A549 (cell line): ENCODE measurements at regions not wholly inside any gene's neighbourhood (a gene's known extent, or its start where the extent isn't known, plus 50 kb on each side); places are given as distances from the start of the nearest gene placed in this dataset.
A peak's percentile ranks its signal among the peaks of the same experiment; 100 is the strongest.

Source experiments
- ATAC-seq, 2 experiments: fragments of 200-7000 bp in 1 of 2; fragments of >200 bp in 1 of 2; cut with Nextera tagmentation in 1 of 2; cut with Tn5 transposase in 1 of 2; 3 replicates each; pipeline versions ENCODE4 v1.8.0 to v1.9.1; 2018 to 2020; ENCODE audit warnings: mild to moderate bottlenecking in 1 of 2, moderate library complexity in 1 of 2
- CTCF ChIA-PET: fragments of 300-600 bp; sonication (Branson Sonifier 250); formaldehyde crosslinking; extraction: SDS; loops from one replicate; lab custom pipeline; 2021; ENCODE audit warnings: antibody characterized with exemption, inconsistent platforms; lab: Yijun Ruan, JAX
- POLR2A ChIA-PET: fragments of 350-600 bp; formaldehyde crosslinking; extraction: SDS; loops from one replicate; lab custom pipeline; 2021; ENCODE audit warnings: antibody characterized with exemption, inconsistent platforms; lab: Yijun Ruan, JAX
- DNase-seq, 2 experiments: peaks; one replicate each; pipeline versions ENCODE4 v3.0.0 to v3.0.0-alpha.2; 2011 to 2016; ENCODE audit warnings: low read depth in 1 of 2, low spot score in 1 of 2
- FAIRE-seq: peaks from 2 replicates; lab custom pipeline; 2011; peaks lifted over from hg19 to GRCh38; lab: Jason Lieb, UNC
- H3K27ac ChIP-seq, 2 experiments: fragments of >200 bp; sonication (Bioruptor Twin); formaldehyde crosslinking; 3 replicates each; pipeline ENCODE4 v1.5.1; 2016 to 2017
- H3K4me1 ChIP-seq: fragments of >200 bp; sonication (Bioruptor Twin); formaldehyde crosslinking; 3 replicates; pipeline ENCODE4 v1.6.1; 2016
- H3K4me2 ChIP-seq: fragments of >200 bp; sonication (Bioruptor Twin); formaldehyde crosslinking; 3 replicates; pipeline ENCODE4 v1.6.1; 2016
- H3K4me3 ChIP-seq: fragments of >200 bp; sonication (Bioruptor Twin); formaldehyde crosslinking; 3 replicates; pipeline ENCODE4 v1.5.1; 2016
- H3K9me3 ChIP-seq: fragments of >200 bp; sonication (Bioruptor Twin); formaldehyde crosslinking; 3 replicates; pipeline ENCODE4 v1.6.1; 2016
- CBX2 ChIP-seq: fragments of 200-600 bp; sonication (generic); IDR thresholded peaks from 2 replicates; pipeline ENCODE4 v1.6.1; 2016; ENCODE audit warnings: low read depth, mild to moderate bottlenecking, borderline replicate concordance
- CBX8 ChIP-seq: fragments of 200-600 bp; sonication (generic); IDR thresholded peaks from 2 replicates; pipeline ENCODE4 v1.6.1; 2016
- E2F6 ChIP-seq: IDR thresholded peaks from 2 replicates; pipeline ENCODE4 v1.6.1; 2012; ENCODE audit warnings: low read depth, borderline replicate concordance
- ELK1 ChIP-seq: fragments of 150-350 bp; IDR thresholded peaks from 2 replicates; pipeline ENCODE4 v1.6.1; 2014; ENCODE audit warnings: low read depth, mild to moderate bottlenecking, low read length
- FOSB ChIP-seq: fragments of 250-450 bp; sonication (Bioruptor Pico); IDR thresholded peaks from 2 replicates; pipeline ENCODE4 v1.5.0; 2020; ENCODE audit warnings: mild to moderate bottlenecking, moderate library complexity
- FOXS1 ChIP-seq: fragments of 250-450 bp; sonication (Bioruptor Pico); IDR thresholded peaks from 2 replicates; pipeline ENCODE4 v1.5.0; 2020; ENCODE audit warnings: mild to moderate bottlenecking, moderate library complexity
- GATA3 ChIP-seq: IDR thresholded peaks from 2 replicates; pipeline ENCODE4 v1.6.1; 2012; ENCODE audit warnings: borderline replicate concordance
- HES2 ChIP-seq: fragments of >200 bp; sonication (Bioruptor Twin); formaldehyde crosslinking; IDR thresholded peaks from 2 replicates; pipeline ENCODE4 v1.6.1; 2016
- HMGXB4 ChIP-seq: fragments of 250-450 bp; sonication (Bioruptor Pico); IDR thresholded peaks from 2 replicates; pipeline ENCODE4 v1.5.0; 2021; ENCODE audit warnings: mild to moderate bottlenecking, moderate library complexity, borderline replicate concordance
- HOXA7 ChIP-seq: fragments of 250-450 bp; sonication (Bioruptor Pico); IDR thresholded peaks from 2 replicates; pipeline ENCODE4 v1.5.0; 2020; ENCODE audit warnings: mild to moderate bottlenecking, moderate library complexity
- HOXB13 ChIP-seq: fragments of 250-450 bp; sonication (Bioruptor Pico); IDR thresholded peaks from 2 replicates; pipeline ENCODE4 v1.5.0; 2020; ENCODE audit warnings: low read depth, mild to moderate bottlenecking, moderate library complexity
- MAZ ChIP-seq: fragments of 150-350 bp; IDR thresholded peaks from 2 replicates; pipeline ENCODE4 v1.6.1; 2014; ENCODE audit warnings: antibody characterized with exemption, low read depth, low read length, borderline replicate concordance
- MYC ChIP-seq: IDR thresholded peaks from 2 replicates; pipeline ENCODE4 v1.6.1; 2012; ENCODE audit warnings: mild to moderate bottlenecking, inconsistent platforms, low read length, improper control_type of control experiment, borderline replicate concordance
- NFE2L2 ChIP-seq: fragments of 150-350 bp; conservative IDR thresholded peaks from 2 replicates; pipeline ENCODE4 v1.6.1; 2014; ENCODE audit warnings: low read length
- RFX5 ChIP-seq: fragments of 450-650 bp; IDR thresholded peaks from 2 replicates; pipeline ENCODE4 v1.7.1; 2014; ENCODE audit warnings: antibody characterized with exemption, mild to moderate bottlenecking, moderate library complexity
- SMC3 ChIP-seq: fragments of >200 bp; sonication (Bioruptor Twin); formaldehyde crosslinking; IDR thresholded peaks from 3 replicates; pipeline ENCODE4 v1.6.1; 2018; ENCODE audit warnings: inconsistent platforms
- TFCP2L1 ChIP-seq: fragments of 250-450 bp; sonication (Bioruptor Pico); IDR thresholded peaks from 2 replicates; pipeline ENCODE4 v1.5.0; 2021; ENCODE audit warnings: mild to moderate bottlenecking
- TP53 ChIP-seq: fragments of 250-450 bp; sonication (Bioruptor Pico); IDR thresholded peaks from 2 replicates; pipeline ENCODE4 v1.5.0; 2021; ENCODE audit warnings: mild to moderate bottlenecking, moderate library complexity
- ZFP36 ChIP-seq: fragments of 450-650 bp; IDR thresholded peaks from 2 replicates; pipeline ENCODE4 v1.6.1; 2014; ENCODE audit warnings: borderline replicate concordance; ENCODE audit not compliant: partially characterized antibody
- WGBS: methylation state at CpG from one replicate; pipeline ENCODE4 v1.1.6; 2017; ENCODE audit errors: missing lambda C conversion rate; 5-methylcytosine and 5-hydroxymethylcytosine counted together
- TF ChIP-seq, protein P1 (sequence below): fragments of >200 bp; sonication (Bioruptor Twin); formaldehyde crosslinking; IDR thresholded peaks from 3 replicates; pipeline ENCODE4 v1.6.1; 2016

DNA sequence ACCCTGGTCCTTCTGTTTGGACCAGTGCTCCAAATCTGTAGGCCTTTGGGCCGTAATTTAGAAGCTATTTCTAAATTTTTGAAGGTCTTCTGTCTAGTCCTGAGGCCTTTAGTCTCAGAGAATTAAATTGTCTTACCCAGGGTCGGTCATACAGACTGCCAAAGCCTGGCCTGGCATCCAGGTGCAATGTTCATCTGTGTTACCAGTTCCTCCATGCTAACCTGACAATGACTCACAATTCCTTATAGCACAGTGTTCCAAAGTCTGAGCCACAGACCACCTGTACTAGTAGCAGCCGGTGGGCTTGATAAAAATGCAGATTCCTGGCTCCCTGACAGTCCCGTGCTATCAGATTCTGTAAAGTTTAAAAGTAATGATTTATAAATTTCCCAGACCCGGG is 77.7 kb upstream of the MAP4K3 start:
- H3K9me3 ChIP-seq = no peaks in the 10 kb centered on the region
- WGBS = 83% methylated on average over 5 of the region's 5 CpGs
- ChIA-PET POLR2A (no interaction called here), CTCF (interaction anchor here (1.0 to 3.2 kb wide), 3 partner anchors 9 to 182 kb away, joined by 3 to 24 read pairs (median 9); no protein-coding TSS in a partner anchor)
- FAIRE-seq (no peak), DNase-seq (no peak)
- no peak overlapping the region for H3K4me2 ChIP-seq
- peak overlapping the region in 1 of 2 experiments; percentile 12; a peak in 2 of 6 replicates for H3K27ac ChIP-seq
- TF ChIP-seq FOSB (CRISPR knock-in tag) (no peak), MAZ (no peak), FOXS1 (no peak), CBX8 (no peak)
- TF ChIP-seq, protein P1, sequence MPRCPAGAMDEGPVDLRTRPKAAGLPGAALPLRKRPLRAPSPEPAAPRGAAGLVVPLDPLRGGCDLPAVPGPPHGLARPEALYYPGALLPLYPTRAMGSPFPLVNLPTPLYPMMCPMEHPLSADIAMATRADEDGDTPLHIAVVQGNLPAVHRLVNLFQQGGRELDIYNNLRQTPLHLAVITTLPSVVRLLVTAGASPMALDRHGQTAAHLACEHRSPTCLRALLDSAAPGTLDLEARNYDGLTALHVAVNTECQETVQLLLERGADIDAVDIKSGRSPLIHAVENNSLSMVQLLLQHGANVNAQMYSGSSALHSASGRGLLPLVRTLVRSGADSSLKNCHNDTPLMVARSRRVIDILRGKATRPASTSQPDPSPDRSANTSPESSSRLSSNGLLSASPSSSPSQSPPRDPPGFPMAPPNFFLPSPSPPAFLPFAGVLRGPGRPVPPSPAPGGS = no peak
- TF ChIP-seq, all 56 proteins: peak for 0
- Histone ChIP-seq H3K4me1 (peaks cover 37% of the 10 kb centered on the region), H3K4me3 (no peak overlapping the region)
- ATAC-seq = no peak

- no peaks in the 10 kb centered on the region for H3K9me3 ChIP-seq
- 85% methylated on average over 9 of the region's 9 CpGs for WGBS
- CTCF ChIA-PET = interaction anchor here (0.9 to 3.2 kb wide), 6 partner anchors 9 to 189 kb away, joined by 3 to 24 read pairs (median 3); no protein-coding TSS in a partner anchor
- H3K4me2 ChIP-seq = no peak overlapping the region
- H3K27ac ChIP-seq = peak overlapping the region; percentile 11 to 20; a peak in 3 of 6 replicates
- no peak for DNase-seq
- peaks cover 37% of the 10 kb centered on the region for H3K4me1 ChIP-seq
- no peak for TF ChIP-seq MAZ
- TF ChIP-seq TFCP2L1 (CRISPR knock-in tag) = no peak
- TF ChIP-seq HES2 = no peak
- TF ChIP-seq E2F6 = no peak
- TF ChIP-seq RFX5 = no peak
- no peak for TF ChIP-seq TP53 (CRISPR knock-in tag)
- TF ChIP-seq SMC3 = no peak
- no peak for TF ChIP-seq HMGXB4
- TF ChIP-seq HOXA7 (CRISPR knock-in tag) = no peak
- TF ChIP-seq GATA3 = no peak
- no peak for TF ChIP-seq HOXB13 (CRISPR knock-in tag)
- no peak for TF ChIP-seq MYC
- TF ChIP-seq, protein P1 = no peak
- no peak for TF ChIP-seq NFE2L2
- TF ChIP-seq ELK1 = no peak
- TF ChIP-seq CBX2 = no peak
- TF ChIP-seq ZFP36 = no peak
- TF ChIP-seq, all 56 proteins: peak for 0
- no peak for FAIRE-seq
- H3K4me3 ChIP-seq = no peak overlapping the region
- no peak for ATAC-seq
- POLR2A ChIA-PET = no interaction called here
Measured at GRCh38 chr2:39515273-39515896, 78.3 kb upstream of the MAP4K3 start.
